Skin of body (tissue), 1 donor: ENCODE measurements at regions not wholly inside any gene's neighbourhood (a gene's known extent, or its start where the extent isn't known, plus 50 kb on each side); places are given as distances from the start of the nearest gene placed in this dataset.

Source experiments
- DNase-seq: peaks from one replicate; lab custom pipeline; 2025; lab: John Stamatoyannopoulos, UW

DNA sequence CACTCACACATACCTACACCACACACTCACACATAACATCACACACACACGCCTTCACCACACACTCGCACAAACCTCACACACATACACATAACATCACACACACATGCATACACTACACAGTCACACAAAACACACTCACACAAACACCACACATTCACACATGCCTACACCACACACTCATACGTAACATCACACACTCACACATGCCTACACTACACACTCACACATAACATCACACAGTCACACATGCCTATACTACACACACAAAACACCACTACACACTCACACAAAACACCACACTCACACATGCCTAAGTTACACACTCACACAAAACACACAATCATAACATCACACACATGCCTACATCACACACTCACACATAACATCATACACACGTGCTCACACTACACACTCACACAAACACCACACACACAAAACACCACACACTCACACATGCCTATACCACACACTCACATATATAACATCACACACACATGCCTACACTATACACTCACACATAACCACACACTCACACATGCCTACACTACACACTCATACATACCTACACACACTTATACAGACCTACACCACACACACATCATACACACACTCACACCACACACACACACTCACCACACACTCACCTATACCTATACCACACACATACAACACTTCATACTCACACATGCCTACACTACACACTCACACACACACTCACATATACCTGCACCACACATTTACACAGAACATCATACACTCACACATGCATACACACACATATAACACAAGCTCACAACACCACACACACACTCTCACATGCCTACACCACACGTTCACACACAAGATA is 383.5 kb downstream of the C6orf118 start:
- DNase-seq, result no peak

DNA sequence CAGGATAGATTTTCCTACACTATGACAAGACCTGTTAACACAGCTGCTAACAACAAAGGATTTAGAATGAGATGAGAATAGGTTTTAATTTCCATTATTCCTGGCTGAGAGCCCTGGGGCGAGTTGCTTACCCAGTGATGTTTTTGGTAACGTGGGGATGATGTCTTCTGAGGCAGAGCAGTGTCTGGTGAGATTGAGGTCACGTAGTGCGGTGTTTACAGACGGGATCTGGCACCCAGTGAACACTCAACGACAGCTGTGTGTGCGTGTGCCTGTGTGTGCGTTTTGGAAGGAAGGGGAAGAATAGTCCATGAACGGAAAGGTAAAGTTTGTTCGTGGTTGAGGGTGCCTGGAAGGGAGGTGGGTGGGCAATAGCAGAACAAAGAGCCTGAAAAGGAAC is 384.7 kb downstream of the C6orf118 start:
- no peak for DNase-seq

- DNase-seq, result no peak
These were observed 392.2 kb downstream of the C6orf118 start for GRCh38 chr6:164917211-164917610.

GRCh38 chr6:164916087-164916486 is 393.3 kb downstream of the C6orf118 start:
- DNase-seq, result no peak

DNA sequence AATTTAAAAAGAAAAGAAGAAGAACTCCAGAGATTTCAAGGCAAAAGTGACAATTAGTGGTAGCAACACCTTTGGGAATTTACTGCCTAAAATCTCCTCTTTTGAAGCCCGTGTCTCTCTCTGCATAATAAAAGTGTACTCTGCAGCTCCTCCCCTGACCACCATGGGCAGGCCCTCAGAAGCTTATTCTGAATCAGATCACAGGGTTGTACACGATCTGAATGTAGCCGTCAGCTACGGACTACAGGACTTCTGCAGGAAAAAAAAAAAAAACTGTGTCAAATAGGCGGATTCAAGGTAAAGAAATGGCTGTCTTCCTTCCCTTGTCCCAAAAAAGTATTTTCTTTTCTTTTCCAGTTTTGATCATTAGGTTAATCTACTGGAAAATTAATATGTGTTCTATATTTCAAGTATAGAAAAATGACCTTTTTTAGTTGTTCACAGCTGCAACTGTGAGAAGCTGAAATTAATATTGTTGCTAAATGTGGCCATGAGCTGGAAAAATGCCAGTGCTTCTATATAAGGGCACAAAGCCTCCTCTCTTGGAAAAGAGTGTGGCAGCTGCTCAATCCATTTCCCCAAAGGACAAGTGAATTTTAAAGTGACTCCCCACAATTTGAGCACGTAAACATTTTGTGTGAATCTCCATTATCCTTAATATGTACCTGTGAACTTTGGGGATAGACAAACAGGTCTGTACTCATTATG is 397.4 kb downstream of the C6orf118 start:
- peak; percentile 40 for DNase-seq

DNA sequence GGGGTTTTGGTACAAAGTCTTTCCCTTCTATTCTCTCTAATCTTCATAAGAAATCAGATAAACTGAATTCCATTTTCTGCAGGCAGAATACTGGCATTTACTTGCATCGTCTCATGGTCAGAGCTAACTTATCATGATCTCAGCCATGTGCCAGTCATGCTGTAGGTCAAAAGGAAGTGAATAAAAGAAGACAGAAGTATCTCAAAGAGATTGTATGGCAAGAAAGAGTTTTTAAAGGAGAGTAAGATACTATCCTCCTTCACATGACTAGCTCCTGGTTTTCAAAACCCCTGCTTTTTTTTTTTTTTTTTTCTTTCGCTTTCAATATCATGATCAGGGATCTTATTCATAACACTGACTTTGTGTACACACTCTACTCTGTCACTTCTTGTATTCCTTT is 398.3 kb downstream of the C6orf118 start:
- no peak for DNase-seq

GRCh38 chr6:164906766-164907165 is 402.6 kb downstream of the C6orf118 start:
- no peak for DNase-seq

- no peak for DNase-seq
These were observed 404.1 kb downstream of the C6orf118 start for GRCh38 chr6:164905311-164905710.

DNA sequence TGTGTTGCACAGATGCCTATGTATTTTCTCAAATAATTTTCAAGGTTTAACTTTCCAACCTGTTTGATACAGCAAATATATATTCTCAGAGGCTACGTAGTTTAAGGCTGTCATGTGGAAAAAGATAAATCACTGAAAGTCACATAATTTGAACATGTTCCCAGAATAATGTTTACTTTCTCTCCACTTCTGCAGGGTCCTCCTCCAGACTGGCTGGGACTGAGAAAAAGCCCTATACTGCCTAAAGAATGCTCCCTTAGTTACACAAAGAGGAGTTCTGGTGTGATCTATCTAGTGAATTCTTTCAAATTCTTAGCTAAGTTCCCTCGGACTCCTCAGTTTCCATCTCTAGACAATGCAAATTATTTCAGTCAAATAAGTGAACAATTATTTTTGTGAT is 411.0 kb downstream of the C6orf118 start:
- no peak for DNase-seq

GRCh38 chr6:164897523-164898235 is 411.7 kb downstream of the C6orf118 start:
- DNase-seq, result no peak

DNA sequence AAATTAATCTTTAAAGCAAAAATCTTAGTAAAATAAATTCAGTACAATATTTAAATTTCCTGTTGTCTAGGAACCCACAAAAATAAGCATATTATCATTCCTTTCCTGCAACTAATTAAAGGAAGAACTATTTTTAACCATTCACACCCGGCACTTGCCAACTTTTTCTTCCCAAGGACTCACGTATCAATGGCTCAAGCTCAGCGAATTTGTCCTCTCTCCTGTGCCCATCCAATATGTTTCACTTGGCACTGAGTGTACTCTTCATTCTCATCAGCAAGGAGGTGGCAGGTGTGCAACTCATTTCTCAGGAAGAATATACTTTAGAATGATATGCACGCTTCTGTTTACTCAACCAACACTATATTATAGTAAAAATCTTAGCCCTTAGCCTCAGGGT is 419.4 kb downstream of the C6orf118 start:
- no peak for DNase-seq

DNA sequence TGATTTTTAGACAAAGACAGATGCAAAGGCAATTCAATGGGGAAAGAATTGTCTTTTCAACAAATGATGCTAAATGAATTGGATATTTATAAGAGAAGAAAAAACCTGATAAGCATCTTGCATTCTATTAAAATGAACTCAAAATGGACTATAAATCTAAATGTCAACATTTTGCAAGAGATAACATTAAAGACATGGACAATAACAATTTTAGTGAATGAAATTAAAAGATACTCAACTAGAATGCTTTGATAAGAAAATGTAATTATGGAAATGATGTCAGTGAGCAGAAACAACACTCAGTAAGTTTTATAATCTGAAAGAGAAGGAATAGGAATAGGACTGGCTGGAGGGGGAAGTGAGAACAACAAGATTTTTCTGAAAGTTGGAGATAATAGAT is 421.7 kb downstream of the C6orf118 start:
- no peak for DNase-seq

- DNase-seq, result no peak
These were observed 427.2 kb downstream of the C6orf118 start for GRCh38 chr6:164882236-164882635.

GRCh38 chr6:164871783-164872182 is 437.6 kb downstream of the C6orf118 start:
- no peak for DNase-seq

DNA sequence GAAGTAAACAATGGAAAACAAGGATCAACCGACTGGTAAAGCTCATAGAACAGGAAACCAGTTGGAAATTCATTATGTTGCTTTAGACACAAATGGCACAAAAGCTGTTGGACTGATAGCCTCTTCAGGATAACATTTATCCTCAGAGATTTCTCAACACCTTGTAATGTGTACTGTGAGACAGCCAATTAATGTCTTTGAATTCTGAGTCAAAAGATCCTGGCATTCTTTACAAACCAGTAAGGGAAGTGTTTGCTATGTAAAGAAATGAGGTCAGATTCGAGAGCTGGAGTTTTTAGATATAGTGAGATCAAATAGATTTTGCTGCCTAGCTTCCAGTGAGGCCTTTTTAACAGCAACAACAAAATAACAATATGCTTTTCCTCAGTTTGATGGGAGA is 439.2 kb downstream of the C6orf118 start:
- no peak for DNase-seq

DNA sequence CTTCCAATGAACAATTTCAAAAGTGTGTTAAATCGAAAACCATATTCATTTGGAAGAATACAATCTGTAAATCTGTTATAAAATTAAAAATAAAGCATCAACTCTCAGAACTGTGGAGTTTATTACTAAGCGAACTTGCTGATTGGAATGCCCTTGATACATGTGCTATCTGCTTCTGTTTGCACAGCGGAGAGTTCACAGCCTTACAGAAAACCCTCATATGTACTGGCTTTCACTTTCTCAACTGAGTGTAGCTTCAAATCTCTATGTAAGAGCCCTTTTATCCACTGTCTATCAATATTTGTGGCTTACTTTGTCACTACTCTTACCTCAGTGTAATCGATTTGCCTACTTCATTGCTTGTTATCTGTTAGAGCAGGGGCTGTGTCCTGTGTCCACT is 447.4 kb downstream of the C6orf118 start:
- no peak for DNase-seq

- DNase-seq, result no peak
These were observed 449.6 kb downstream of the C6orf118 start for GRCh38 chr6:164859816-164860215.

DNA sequence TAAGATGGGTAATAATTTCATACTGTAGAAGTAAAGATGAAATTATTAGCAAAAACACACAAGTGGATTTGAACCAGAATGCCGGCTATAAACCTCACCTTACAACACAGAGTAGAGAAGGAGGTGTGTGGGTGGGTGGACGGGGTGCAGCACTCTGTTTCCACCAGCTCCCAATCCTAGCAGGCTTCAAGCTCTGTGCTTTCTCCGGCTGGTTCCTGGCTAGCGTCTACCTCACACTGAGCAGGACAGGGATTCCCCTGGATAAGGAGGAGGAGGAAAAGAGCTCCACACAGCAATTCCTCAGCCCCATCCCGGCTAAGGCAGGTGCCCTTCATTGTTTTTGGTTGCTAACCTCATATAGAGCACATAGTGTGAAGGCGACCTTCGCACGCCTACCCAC is 453.3 kb downstream of the C6orf118 start:
- DNase-seq, result no peak

DNA sequence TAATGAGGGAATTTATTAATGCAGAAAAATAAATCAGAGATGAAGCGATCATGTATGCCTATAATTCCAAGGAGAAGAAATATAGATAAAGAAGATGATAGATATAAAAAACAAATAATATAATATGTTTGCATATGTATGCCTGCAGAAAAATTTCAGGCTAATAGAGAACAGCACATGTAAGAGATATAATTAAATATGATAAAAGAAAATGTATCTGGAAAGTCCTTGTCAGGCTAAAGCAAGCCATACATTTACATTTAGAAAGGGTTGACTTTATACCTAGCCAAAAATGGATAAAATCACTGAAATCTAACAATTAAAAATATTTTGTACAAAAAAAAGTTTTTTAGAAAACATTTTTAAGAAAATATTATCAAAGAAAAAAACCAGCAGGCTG is 454.1 kb downstream of the C6orf118 start:
- DNase-seq, result no peak

- no peak for DNase-seq
These were observed 454.9 kb downstream of the C6orf118 start for GRCh38 chr6:164854526-164854925.

DNA sequence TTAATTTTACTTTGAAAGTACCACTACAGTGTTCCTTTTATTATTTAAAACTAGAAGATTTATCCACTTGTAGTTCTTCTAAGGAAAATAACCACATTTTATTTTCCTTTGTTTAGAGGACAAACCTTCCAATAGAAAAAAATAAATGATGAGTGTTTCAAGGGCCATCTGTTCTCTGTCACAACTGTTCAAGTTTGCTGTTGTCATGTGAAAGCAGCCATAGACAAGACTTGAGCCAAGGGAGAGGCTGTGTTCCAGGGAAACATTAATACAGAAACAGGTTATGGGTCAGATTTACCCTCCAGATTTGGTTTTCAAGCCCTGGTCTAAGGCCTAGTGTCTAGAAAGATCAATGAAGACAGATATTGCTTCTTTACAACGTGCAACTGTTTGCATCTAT is 463.6 kb downstream of the C6orf118 start:
- DNase-seq, result no peak

GRCh38 chr6:164842085-164842484 is 467.3 kb downstream of the C6orf118 start:
- DNase-seq, result no peak
